ENCODE measurements at regions not wholly inside any gene's neighbourhood (a gene's known extent, or its start where the extent isn't known, plus 50 kb on each side); places are given as distances from the start of the nearest gene placed in this dataset.

GRCh38 chr9:73020877-73021276 lies 68.0 kb upstream of the ALDH1A1 start:
- H3K9me3 Mint-ChIP-seq (ENCODE audit: low read depth), result peaks cover 14% of the 10 kb centered on the region
- H3K27ac Mint-ChIP-seq, result no peak overlapping the region
- H3K27me3 Mint-ChIP-seq, result no peaks in the 10 kb centered on the region
- DNase-seq (ENCODE audit: low spot score, unreplicated experiment), result no peak
- H3K4me3 Mint-ChIP-seq (ENCODE audit: low read depth), result no peak overlapping the region
- peaks cover 5% of the 10 kb centered on the region for H3K36me3 Mint-ChIP-seq (ENCODE audit: insufficient read depth)
- no peaks in the 10 kb centered on the region for H3K4me1 Mint-ChIP-seq (ENCODE audit: low read depth)
- no peak for TF ChIP-seq CTCF (IDR thresholded peaks at IDR 0.05; ENCODE audit: unreplicated experiment)

GRCh38 chr9:73014011-73014410 lies 61.2 kb upstream of the ALDH1A1 start:
- H3K4me3 Mint-ChIP-seq (ENCODE audit: low read depth), result no peak overlapping the region
- no peaks in the 10 kb centered on the region for H3K27me3 Mint-ChIP-seq
- TF ChIP-seq CTCF (IDR thresholded peaks at IDR 0.05; ENCODE audit: unreplicated experiment), result no peak
- H3K36me3 Mint-ChIP-seq (ENCODE audit: insufficient read depth), result peaks cover 5% of the 10 kb centered on the region
- peaks cover 14% of the 10 kb centered on the region for H3K9me3 Mint-ChIP-seq (ENCODE audit: low read depth)
- no peak overlapping the region for H3K27ac Mint-ChIP-seq
- H3K4me1 Mint-ChIP-seq (ENCODE audit: low read depth), result no peaks in the 10 kb centered on the region
- no peak for DNase-seq (ENCODE audit: low spot score, unreplicated experiment)

GRCh38 chr9:73011956-73012355 lies 59.1 kb upstream of the ALDH1A1 start:
- H3K4me1 Mint-ChIP-seq (ENCODE audit: low read depth), result peaks cover 2% of the 10 kb centered on the region
- no peak for TF ChIP-seq CTCF (IDR thresholded peaks at IDR 0.05; ENCODE audit: unreplicated experiment)
- H3K9me3 Mint-ChIP-seq (ENCODE audit: low read depth), result peaks cover 2% of the 10 kb centered on the region
- no peak overlapping the region for H3K4me3 Mint-ChIP-seq (ENCODE audit: low read depth)
- no peak for DNase-seq (ENCODE audit: low spot score, unreplicated experiment)
- H3K27me3 Mint-ChIP-seq, result no peaks in the 10 kb centered on the region
- H3K27ac Mint-ChIP-seq, result no peak overlapping the region
- no peaks in the 10 kb centered on the region for H3K36me3 Mint-ChIP-seq (ENCODE audit: insufficient read depth)

GRCh38 chr9:73011181-73011750 lies 58.4 kb upstream of the ALDH1A1 start:
- H3K9me3 Mint-ChIP-seq (ENCODE audit: low read depth), result no peaks in the 10 kb centered on the region
- no peak overlapping the region for H3K4me3 Mint-ChIP-seq (ENCODE audit: low read depth)
- H3K4me1 Mint-ChIP-seq (ENCODE audit: low read depth), result peaks cover 2% of the 10 kb centered on the region
- H3K27ac Mint-ChIP-seq, result no peak overlapping the region
- no peaks in the 10 kb centered on the region for H3K36me3 Mint-ChIP-seq (ENCODE audit: insufficient read depth)
- TF ChIP-seq CTCF (IDR thresholded peaks at IDR 0.05; ENCODE audit: unreplicated experiment), result no peak
- no peaks in the 10 kb centered on the region for H3K27me3 Mint-ChIP-seq
- no peak for DNase-seq (ENCODE audit: low spot score, unreplicated experiment)

- Mint-ChIP-seq H3K4me1 (ENCODE audit: low read depth) (peaks cover 4% of the 10 kb centered on the region), H3K4me3 (ENCODE audit: low read depth) (no peak overlapping the region), H3K27ac (no peak overlapping the region)
Measured at GRCh38 chr9:73009649-73010288, 56.9 kb upstream of the ALDH1A1 start.

More at GRCh38 chr9:73009649-73010288, 56.9 kb upstream of the ALDH1A1 start:
- no peak for TF ChIP-seq CTCF (IDR thresholded peaks at IDR 0.05; ENCODE audit: unreplicated experiment)
- Mint-ChIP-seq H3K27me3 (no peaks in the 10 kb centered on the region), H3K36me3 (ENCODE audit: insufficient read depth) (no peaks in the 10 kb centered on the region), H3K9me3 (ENCODE audit: low read depth) (no peaks in the 10 kb centered on the region)
- DNase-seq (ENCODE audit: low spot score, unreplicated experiment), result no peak

All from progenitor cell of endocrine pancreas (in vitro differentiated cells).